ENCODE measurements at regions not wholly inside any gene's neighbourhood (a gene's known extent, or its start where the extent isn't known, plus 50 kb on each side); places are given as distances from the start of the nearest gene placed in this dataset.

GRCh38 chr2:188892636-188893035 lies 81.5 kb upstream of the COL3A1 start:
- TF ChIP-seq CTCF (IDR thresholded peaks at IDR 0.05): no peak
- no peak for TF ChIP-seq TEAD4 (CRISPR knock-in tag; IDR thresholded peaks at IDR 0.05)
- TF ChIP-seq PRDM15 (CRISPR knock-in tag; IDR thresholded peaks at IDR 0.05): no peak
- no peak for TF ChIP-seq AFF4 (CRISPR knock-in tag; IDR thresholded peaks at IDR 0.05; ENCODE audit: borderline replicate concordance)
- no peak for TF ChIP-seq HMGA2 (CRISPR knock-in tag; IDR thresholded peaks at IDR 0.05)
- TF ChIP-seq NR2C2 (CRISPR knock-in tag; IDR thresholded peaks at IDR 0.05): no peak
- TF ChIP-seq ATF6 (CRISPR knock-in tag; IDR thresholded peaks at IDR 0.05): no peak
- no peak for TF ChIP-seq IRF2 (CRISPR knock-in tag; IDR thresholded peaks at IDR 0.05; ENCODE audit: borderline replicate concordance, low read depth)

Measured in WTC11 (cell line).